GM12878 (cell line): ENCODE measurements at regions not wholly inside any gene's neighbourhood (a gene's known extent, or its start where the extent isn't known, plus 50 kb on each side); places are given as distances from the start of the nearest gene placed in this dataset.

Source experiments
- ATAC-seq: fragments of 200-7000 bp; cut with Tn5 transposase; 3 replicates; pipeline ENCODE4 v1.9.1; 2020; ENCODE audit warnings: mild to moderate bottlenecking, moderate library complexity
- BruUV-seq: library from RNA; stranded (reverse); fragments of 400-500 nt; replicated peaks from 2 replicates; lab custom pipeline; 2021; lab: Mats Ljungman, UMichigan
- CTCF ChIA-PET: fragments of 300-600 bp; sonication (Branson Sonifier 250); formaldehyde crosslinking; extraction: SDS; loops from one replicate; lab custom pipeline; 2021; ENCODE audit warnings: inconsistent platforms; lab: Yijun Ruan, JAX
- POLR2A ChIA-PET: fragments of 350-600 bp; formaldehyde crosslinking; extraction: SDS; loops from one replicate; lab custom pipeline; 2021; ENCODE audit warnings: inconsistent platforms; lab: Charles Lee
- RAD21 ChIA-PET: fragments of 300-600 bp; sonication (Branson Sonifier 250); formaldehyde crosslinking; loops from one replicate; lab custom pipeline; 2023; ENCODE audit warnings: antibody characterized with exemption; ENCODE audit not compliant: unreplicated experiment; lab: Charles Lee
- SMC1A ChIA-PET: fragments of 300-600 bp; sonication (Branson Sonifier 250); formaldehyde crosslinking; loops from one replicate; lab custom pipeline; 2023; ENCODE audit not compliant: unreplicated experiment, uncharacterized antibody; lab: Charles Lee
- DNase-seq: peaks from one replicate; pipeline ENCODE4 v3.0.0-alpha.2; 2011; ENCODE audit warnings: low read depth, low spot score
- FAIRE-seq: peaks from 3 replicates; lab custom pipeline; 2011; peaks lifted over from hg19 to GRCh38; lab: Jason Lieb, UNC
- H2AFZ ChIP-seq: 2 replicates; pipeline ENCODE4 v1.6.0; 2011; ENCODE audit warnings: low read depth, low read length, control low read depth; ENCODE audit not compliant: control insufficient read depth
- H3K27ac ChIP-seq: 2 replicates; pipeline ENCODE4 v1.5.1; 2011; ENCODE audit warnings: control low read depth; ENCODE audit not compliant: control insufficient read depth, insufficient read depth
- H3K27me3 ChIP-seq, 2 experiments: replicated peaks in 1 of 2; 2 replicates each; pipeline versions ENCODE4 v1.6.0 to v1.6.1; 2011; ENCODE audit warnings: low read length in 1 of 2; ENCODE audit not compliant: control insufficient read depth in 2 of 2, insufficient read depth in 2 of 2
- H3K36me3 ChIP-seq, 2 experiments: 2 replicates each; pipeline ENCODE4 v1.5.1; 2011; ENCODE audit warnings: low read length in 1 of 2; ENCODE audit not compliant: control insufficient read depth in 2 of 2, insufficient read depth in 2 of 2
- H3K4me1 ChIP-seq: 2 replicates; pipeline ENCODE4 v1.6.1; 2011; ENCODE audit warnings: mild to moderate bottlenecking, low read length, moderate library complexity, mixed read lengths; ENCODE audit not compliant: control insufficient read depth, insufficient read depth
- H3K4me2 ChIP-seq: 2 replicates; pipeline ENCODE4 v1.6.0; 2011; ENCODE audit warnings: control low read depth; ENCODE audit not compliant: control insufficient read depth, insufficient read depth
- H3K4me3 ChIP-seq: fragments of 200-600 bp; sonication (generic); 2 replicates; pipeline ENCODE4 v1.5.1; 2016
- H3K79me2 ChIP-seq: 2 replicates; pipeline ENCODE4 v1.6.0; 2011; ENCODE audit warnings: low read length; ENCODE audit not compliant: control insufficient read depth, insufficient read depth
- H3K9ac ChIP-seq: 2 replicates; pipeline ENCODE4 v1.8.0; 2011; ENCODE audit warnings: low read length, control low read depth, mixed read lengths; ENCODE audit not compliant: control insufficient read depth, insufficient read depth
- H3K9me3 ChIP-seq: replicated peaks from 3 replicates; pipeline ENCODE4 v1.5.1; 2011; ENCODE audit warnings: mild to moderate bottlenecking, low read length; ENCODE audit not compliant: control insufficient read depth, insufficient read depth
- H4K20me1 ChIP-seq: 2 replicates; pipeline ENCODE4 v1.6.0; 2011; ENCODE audit not compliant: control insufficient read depth, insufficient read depth
- ASH2L ChIP-seq: fragments of 300-600, 200-600 bp; sonication (generic); IDR thresholded peaks from 2 replicates; pipeline ENCODE4 v1.6.1; 2017; ENCODE audit warnings: low read depth, mild to moderate bottlenecking, borderline replicate concordance
- ATF7 ChIP-seq: fragments of 450-650 bp; IDR thresholded peaks from 2 replicates; pipeline ENCODE4 v1.6.1; 2016; ENCODE audit warnings: low read depth, mild to moderate bottlenecking
- BACH1 ChIP-seq: fragments of 450-650 bp; IDR thresholded peaks from 2 replicates; pipeline ENCODE4 v1.6.1; 2017; ENCODE audit warnings: mild to moderate bottlenecking, borderline replicate concordance
- HCFC1 ChIP-seq: fragments of 150-350 bp; IDR thresholded peaks from 2 replicates; pipeline ENCODE4 v1.6.1; 2014; ENCODE audit warnings: low read length
- HDAC2 ChIP-seq: fragments of 200-600 bp; sonication (generic); IDR thresholded peaks from 2 replicates; pipeline ENCODE4 v1.6.1; 2017
- KLF5 ChIP-seq: fragments of 450-650 bp; IDR thresholded peaks from 2 replicates; pipeline ENCODE4 v1.6.1; 2014; ENCODE audit warnings: mild to moderate bottlenecking; ENCODE audit not compliant: partially characterized antibody
- MLLT1 ChIP-seq: fragments of 450-650 bp; IDR thresholded peaks from 2 replicates; pipeline ENCODE4 v1.6.1; 2016; ENCODE audit warnings: mild to moderate bottlenecking
- PAX5 ChIP-seq: IDR thresholded peaks from 2 replicates; pipeline ENCODE4 v1.6.1; 2011; ENCODE audit warnings: low read depth, low read length, borderline replicate concordance
- POU2F2 ChIP-seq: IDR thresholded peaks from 3 replicates; pipeline ENCODE4 v1.6.1; 2011; ENCODE audit warnings: low read depth, mild to moderate bottlenecking, low read length, borderline replicate concordance
- RAD21 ChIP-seq: IDR thresholded peaks from 2 replicates; pipeline ENCODE4 v1.6.1; 2011; ENCODE audit warnings: mild to moderate bottlenecking, low read depth, low read length, moderate library complexity; ENCODE audit not compliant: insufficient read depth
- RB1 ChIP-seq: fragments of 450-650 bp; formaldehyde crosslinking; IDR thresholded peaks from 2 replicates; pipeline ENCODE4 v1.6.1; 2017; ENCODE audit warnings: mild to moderate bottlenecking, borderline replicate concordance
- SMAD5 ChIP-seq: IDR thresholded peaks from 2 replicates; pipeline ENCODE4 v1.6.1; 2016; ENCODE audit warnings: antibody characterized with exemption, low read depth
- SP1 ChIP-seq: IDR thresholded peaks from one replicate; pipeline ENCODE4 v1.6.1; 2011; ENCODE audit warnings: low read depth, low read length
- TCF12 ChIP-seq: IDR thresholded peaks from 2 replicates; pipeline ENCODE4 v1.6.1; 2011; ENCODE audit warnings: low read depth, mild to moderate bottlenecking, low read length
- YY1 ChIP-seq: IDR thresholded peaks from 2 replicates; pipeline ENCODE4 v1.6.1; 2011; ENCODE audit warnings: low read depth, mild to moderate bottlenecking, low read length
- ZNF217 ChIP-seq: fragments of 450-650 bp; IDR thresholded peaks from 2 replicates; pipeline ENCODE4 v1.6.1; 2017; ENCODE audit warnings: antibody characterized with exemption, mild to moderate bottlenecking
- WGBS: methylation state at CpG from one replicate; pipeline ENCODE4 v1.1.6; 2016; ENCODE audit warnings: low lambda C conversion rate; ENCODE audit not compliant: insufficient replicate concordance, insufficient coverage; ENCODE audit errors: missing lambda C conversion rate; 5-methylcytosine and 5-hydroxymethylcytosine counted together
- in situ Hi-C: fragments of 300-500 bp; cut with MboI; formaldehyde crosslinking; loops from 9 replicates; pipeline ENCODE4 v1.14.3; 2018; ENCODE audit warnings: mixed read lengths
- intact Hi-C: fragments of 100-400 bp; cut with micrococcal nuclease; formaldehyde crosslinking; loops from one replicate; pipeline ENCODE4 v1.14.2; 2022; ENCODE audit not compliant: unreplicated experiment
- TF ChIP-seq, protein P1 (sequence below): IDR thresholded peaks from 2 replicates; pipeline ENCODE4 v1.6.1; 2011; ENCODE audit warnings: borderline replicate concordance, low read depth, mild to moderate bottlenecking, moderate library complexity, low read length; ENCODE audit not compliant: insufficient read depth, poor library complexity, severe bottlenecking

DNA sequence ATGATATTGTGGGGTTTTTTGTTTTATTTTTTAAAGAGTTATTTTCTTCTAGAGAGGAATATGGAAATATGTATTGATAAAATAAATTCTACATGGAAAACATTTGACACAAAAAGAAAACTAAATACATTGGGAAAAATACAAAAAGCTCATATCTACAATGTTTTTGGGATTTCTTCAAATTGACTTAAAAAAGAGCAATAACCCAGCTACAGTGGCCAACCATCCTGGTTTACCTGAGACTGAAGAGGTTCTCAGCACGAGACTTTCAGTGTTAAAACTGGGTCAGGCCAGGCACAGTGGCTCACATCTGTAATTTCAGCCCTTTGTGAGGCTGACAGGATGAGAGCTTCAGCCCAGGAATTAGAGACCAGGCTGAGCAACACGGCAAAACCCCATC is 56.7 kb upstream of the MYCN start:
- POLR2A ChIA-PET = no interaction called here
- intact Hi-C loops = no loop called here
- WGBS = 23% methylated on average over 2 of the region's 2 CpGs

GRCh38 chr2:15884790-15885189 is 55.6 kb upstream of the MYCN start:
- 4% methylated on average over 2 of the region's 2 CpGs for WGBS
- Histone ChIP-seq H3K36me3 (no peaks in the 10 kb centered on the region), H3K79me2 (no peaks in the 10 kb centered on the region), H3K9me3 (no peaks in the 10 kb centered on the region), H3K27ac (no peak overlapping the region), H3K4me2 (no peak overlapping the region), H3K4me3 (no peak overlapping the region), H3K9ac (no peak overlapping the region), H3K4me1 (no peaks in the 10 kb centered on the region), H4K20me1 (no peaks in the 10 kb centered on the region), H3K27me3 (peaks cover 0 to 4% of the 10 kb centered on the region in 2 experiments; a peak in 1 of 4 replicates), H2AFZ (no peak overlapping the region)
- POLR2A ChIA-PET = interaction anchor here (0.7 kb wide), 1 partner anchor 534 kb away, joined by 3 read pairs; no protein-coding TSS in a partner anchor
- in situ Hi-C loops (no loop called here), intact Hi-C loops (no loop called here)
- CTCF ChIA-PET = interaction anchor here (0.7 kb wide), 1 partner anchor 221 kb away, joined by 4 read pairs; no protein-coding TSS in a partner anchor
- DNase-seq = no peak
- no peak for FAIRE-seq
- BruUV-seq = no TSS peak
- RAD21 ChIA-PET = no interaction called here
- ATAC-seq = no peak
- SMC1A ChIA-PET = no interaction called here
- TF ChIP-seq HCFC1 (no peak), ATF7 (no peak), BACH1 (no peak), MLLT1 (no peak), PAX5 (no peak), HDAC2 (no peak), ASH2L (no peak), SP1 (no peak), ZNF217 (no peak), RB1 (no peak), KLF5 (no peak), SMAD5 (no peak), RAD21 (no peak), POU2F2 (no peak)
- TF ChIP-seq, protein P1, sequence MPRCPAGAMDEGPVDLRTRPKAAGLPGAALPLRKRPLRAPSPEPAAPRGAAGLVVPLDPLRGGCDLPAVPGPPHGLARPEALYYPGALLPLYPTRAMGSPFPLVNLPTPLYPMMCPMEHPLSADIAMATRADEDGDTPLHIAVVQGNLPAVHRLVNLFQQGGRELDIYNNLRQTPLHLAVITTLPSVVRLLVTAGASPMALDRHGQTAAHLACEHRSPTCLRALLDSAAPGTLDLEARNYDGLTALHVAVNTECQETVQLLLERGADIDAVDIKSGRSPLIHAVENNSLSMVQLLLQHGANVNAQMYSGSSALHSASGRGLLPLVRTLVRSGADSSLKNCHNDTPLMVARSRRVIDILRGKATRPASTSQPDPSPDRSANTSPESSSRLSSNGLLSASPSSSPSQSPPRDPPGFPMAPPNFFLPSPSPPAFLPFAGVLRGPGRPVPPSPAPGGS = no peak

More for the DNA sequence above, 56.7 kb upstream of the MYCN start:
- Histone ChIP-seq H3K4me1 (no peaks in the 10 kb centered on the region), H3K36me3 (no peaks in the 10 kb centered on the region), H2AFZ (no peak overlapping the region), H3K4me3 (no peak overlapping the region), H4K20me1 (no peaks in the 10 kb centered on the region), H3K79me2 (no peaks in the 10 kb centered on the region), H3K4me2 (no peak overlapping the region), H3K9me3 (no peaks in the 10 kb centered on the region), H3K27ac (no peak overlapping the region), H3K9ac (no peak overlapping the region), H3K27me3 (peaks cover 0 to 4% of the 10 kb centered on the region in 2 experiments; a peak in 1 of 4 replicates)
- in situ Hi-C loops = no loop called here
- TF ChIP-seq TCF12 (no peak), YY1 (no peak)
- DNase-seq = no peak
- ATAC-seq = no peak
- CTCF ChIA-PET = no interaction called here
- no peak for FAIRE-seq
- SMC1A ChIA-PET = no interaction called here
- RAD21 ChIA-PET = no interaction called here
- no TSS peak for BruUV-seq
